BLaER1 (cell line): ENCODE measurements at regions not wholly inside any gene's neighbourhood (a gene's known extent, or its start where the extent isn't known, plus 50 kb on each side); places are given as distances from the start of the nearest gene placed in this dataset.

Experiments
- H3K27ac ChIP-seq: shearing (Covaris generic); formaldehyde crosslinking; 2 replicates; pipeline ENCODE4 v1.8.1; 2022
- H3K27me3 ChIP-seq: shearing (Covaris generic); formaldehyde crosslinking; 2 replicates; pipeline ENCODE4 v1.8.1; 2022
- H3K36me3 ChIP-seq: shearing (Covaris generic); formaldehyde crosslinking; 2 replicates; pipeline ENCODE4 v1.8.1; 2022
- H3K4me1 ChIP-seq: shearing (Covaris generic); formaldehyde crosslinking; 2 replicates; pipeline ENCODE4 v1.8.1; 2022
- H3K4me2 ChIP-seq: shearing (Covaris generic); formaldehyde crosslinking; 2 replicates; pipeline ENCODE4 v1.8.1; 2022
- H3K4me3 ChIP-seq: shearing (Covaris generic); formaldehyde crosslinking; 2 replicates; pipeline ENCODE4 v1.8.1; 2022
- H3K9ac ChIP-seq: shearing (Covaris generic); formaldehyde crosslinking; 2 replicates; pipeline ENCODE4 v1.8.1; 2022
- H3K9me3 ChIP-seq: shearing (Covaris generic); formaldehyde crosslinking; 2 replicates; pipeline ENCODE4 v1.8.1; 2022
- H4K20me1 ChIP-seq: shearing (Covaris generic); formaldehyde crosslinking; 2 replicates; pipeline ENCODE4 v1.8.1; 2022
- Cebpa-rat ChIP-seq: shearing (Covaris generic); IDR thresholded peaks from 2 replicates; pipeline ENCODE4 v1.8.1; 2022

- no peaks in the 10 kb centered on the region for H3K36me3 ChIP-seq
- H3K4me3 ChIP-seq, result no peak overlapping the region
- no peak overlapping the region for H3K9ac ChIP-seq
- no peak overlapping the region for H3K4me2 ChIP-seq
- H3K9me3 ChIP-seq, result no peaks in the 10 kb centered on the region
- no peaks in the 10 kb centered on the region for H3K4me1 ChIP-seq
- no peaks in the 10 kb centered on the region for H4K20me1 ChIP-seq
- H3K27me3 ChIP-seq, result no peaks in the 10 kb centered on the region
- no peak for TF ChIP-seq Cebpa-rat
- no peak overlapping the region for H3K27ac ChIP-seq
These were observed 301.9 kb downstream of the ZEB2 start for GRCh38 chr2:144217853-144218633.

GRCh38 chr2:144215701-144216675, 303.9 kb downstream of the ZEB2 start:
- H3K4me1 ChIP-seq, result no peaks in the 10 kb centered on the region

DNA sequence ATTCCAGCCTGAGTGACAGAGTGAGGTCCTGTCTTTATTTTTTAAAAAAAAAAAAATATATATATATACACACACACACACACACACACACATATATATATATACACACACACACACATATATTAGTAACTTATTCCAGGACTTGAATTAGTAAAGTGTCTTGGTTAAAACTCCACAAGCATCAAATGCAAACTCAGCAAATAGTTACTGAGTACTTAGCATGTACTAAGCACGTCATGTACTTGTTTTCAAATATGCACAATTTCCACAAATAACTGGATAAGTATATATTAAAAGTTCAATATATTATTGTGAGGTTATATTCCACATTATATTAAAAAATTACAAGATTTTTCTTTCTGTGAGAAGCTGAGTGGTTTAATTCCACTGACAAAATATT, 304.7 kb downstream of the ZEB2 start:
- H3K4me2 ChIP-seq, result no peak overlapping the region
- no peaks in the 10 kb centered on the region for H3K4me1 ChIP-seq
- no peaks in the 10 kb centered on the region for H3K9me3 ChIP-seq
- no peak for TF ChIP-seq Cebpa-rat
- H3K36me3 ChIP-seq, result no peaks in the 10 kb centered on the region
- H3K27ac ChIP-seq, result no peak overlapping the region
- H3K27me3 ChIP-seq, result no peaks in the 10 kb centered on the region
- H3K4me3 ChIP-seq, result no peak overlapping the region
- no peak overlapping the region for H3K9ac ChIP-seq
- H4K20me1 ChIP-seq, result no peaks in the 10 kb centered on the region

More at GRCh38 chr2:144215701-144216675, 303.9 kb downstream of the ZEB2 start:
- Histone ChIP-seq H3K4me2 (no peak overlapping the region), H4K20me1 (no peaks in the 10 kb centered on the region), H3K9ac (no peak overlapping the region), H3K9me3 (no peaks in the 10 kb centered on the region), H3K27ac (no peak overlapping the region), H3K27me3 (no peaks in the 10 kb centered on the region), H3K36me3 (no peaks in the 10 kb centered on the region), H3K4me3 (no peak overlapping the region)
- no peak for TF ChIP-seq Cebpa-rat

DNA sequence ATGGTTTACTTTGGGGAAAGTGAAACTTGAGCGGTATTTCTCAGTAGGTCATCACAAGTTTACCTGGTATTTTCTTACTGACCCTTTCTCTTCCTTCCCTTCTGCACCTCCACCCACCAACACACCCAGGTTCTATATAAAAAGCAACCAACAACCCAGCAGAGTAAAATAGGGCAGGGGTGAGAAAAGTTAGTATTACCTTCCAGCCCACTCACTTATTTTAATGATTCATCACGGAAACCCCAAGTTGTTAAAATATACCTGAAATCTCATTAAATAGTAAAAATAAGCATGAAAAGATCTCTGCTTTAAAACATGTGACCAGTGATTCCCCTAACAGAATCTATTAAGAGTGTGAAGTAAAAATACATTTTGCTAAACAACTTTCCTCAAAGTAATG, 306.1 kb downstream of the ZEB2 start:
- Histone ChIP-seq H3K9ac (no peak overlapping the region), H3K36me3 (no peaks in the 10 kb centered on the region), H3K9me3 (no peaks in the 10 kb centered on the region), H3K4me1 (no peaks in the 10 kb centered on the region), H3K27ac (no peak overlapping the region), H3K4me3 (no peak overlapping the region), H4K20me1 (no peaks in the 10 kb centered on the region), H3K4me2 (no peak overlapping the region), H3K27me3 (no peaks in the 10 kb centered on the region)
- no peak for TF ChIP-seq Cebpa-rat

GRCh38 chr2:144211826-144212225, 308.1 kb downstream of the ZEB2 start:
- H3K27ac ChIP-seq, result no peak overlapping the region
- H3K4me1 ChIP-seq, result no peaks in the 10 kb centered on the region
- H3K4me3 ChIP-seq, result no peak overlapping the region
- no peaks in the 10 kb centered on the region for H3K27me3 ChIP-seq
- no peak overlapping the region for H3K4me2 ChIP-seq
- H3K9ac ChIP-seq, result no peak overlapping the region
- no peak for TF ChIP-seq Cebpa-rat
- H4K20me1 ChIP-seq, result no peaks in the 10 kb centered on the region
- H3K9me3 ChIP-seq, result no peaks in the 10 kb centered on the region
- peaks cover 7% of the 10 kb centered on the region for H3K36me3 ChIP-seq

DNA sequence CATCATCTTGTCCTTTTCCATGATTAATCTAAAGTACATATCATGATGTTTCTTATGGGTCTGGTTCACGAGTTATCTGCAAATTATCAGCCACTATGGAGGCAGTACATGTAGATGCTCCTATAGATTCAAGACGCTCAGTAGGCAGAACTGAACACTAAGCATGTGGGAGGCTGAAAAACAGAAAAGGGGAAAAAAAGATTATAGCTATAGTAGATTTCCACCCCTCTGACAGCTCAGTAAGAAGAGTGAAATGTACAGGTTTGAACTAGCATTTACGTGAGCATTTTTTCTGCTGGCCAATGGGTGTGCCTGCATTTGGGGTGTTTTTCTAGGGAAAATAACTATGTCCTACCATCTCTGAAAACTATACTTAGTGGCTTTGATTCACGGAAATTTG, 308.9 kb downstream of the ZEB2 start:
- H3K27me3 ChIP-seq, result no peaks in the 10 kb centered on the region
- H3K4me3 ChIP-seq, result no peak overlapping the region
- no peaks in the 10 kb centered on the region for H4K20me1 ChIP-seq
- no peaks in the 10 kb centered on the region for H3K9me3 ChIP-seq
- H3K4me2 ChIP-seq, result no peak overlapping the region
- no peak overlapping the region for H3K9ac ChIP-seq
- no peaks in the 10 kb centered on the region for H3K4me1 ChIP-seq
- H3K27ac ChIP-seq, result no peak overlapping the region
- H3K36me3 ChIP-seq, result peaks cover 7% of the 10 kb centered on the region
- TF ChIP-seq Cebpa-rat, result no peak

DNA sequence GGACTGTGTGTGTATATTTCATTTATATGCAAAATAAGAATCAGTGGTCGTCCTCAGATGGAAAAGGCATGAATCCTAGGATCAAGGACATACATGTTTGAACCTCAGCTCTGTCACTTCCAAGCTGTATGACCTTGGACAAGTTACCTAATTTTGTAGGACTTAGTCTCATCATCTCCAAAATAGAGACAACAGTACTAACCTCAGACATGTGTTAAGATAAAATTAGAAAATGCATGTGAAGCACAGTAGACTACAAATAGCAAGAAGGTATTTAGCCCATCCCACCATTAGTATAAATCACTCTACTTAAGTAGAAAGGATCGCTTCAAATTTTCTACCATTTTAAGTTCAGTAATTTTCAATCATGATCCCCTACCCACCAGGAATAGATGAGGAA, 309.8 kb downstream of the ZEB2 start:
- no peak overlapping the region for H3K9ac ChIP-seq
- H3K27ac ChIP-seq, result no peak overlapping the region
- H3K4me3 ChIP-seq, result no peak overlapping the region
- no peaks in the 10 kb centered on the region for H3K9me3 ChIP-seq
- TF ChIP-seq Cebpa-rat, result no peak
- no peaks in the 10 kb centered on the region for H3K4me1 ChIP-seq
- H3K4me2 ChIP-seq, result no peak overlapping the region
- H3K36me3 ChIP-seq, result peaks cover 7% of the 10 kb centered on the region
- H4K20me1 ChIP-seq, result no peaks in the 10 kb centered on the region
- H3K27me3 ChIP-seq, result no peaks in the 10 kb centered on the region

GRCh38 chr2:144208924-144209323, 311.0 kb downstream of the ZEB2 start:
- Histone ChIP-seq H3K4me1 (no peaks in the 10 kb centered on the region), H3K27ac (no peak overlapping the region), H3K9ac (no peak overlapping the region), H4K20me1 (no peaks in the 10 kb centered on the region), H3K4me2 (no peak overlapping the region), H3K27me3 (no peaks in the 10 kb centered on the region), H3K4me3 (no peak overlapping the region), H3K36me3 (peaks cover 7% of the 10 kb centered on the region), H3K9me3 (peaks cover 4% of the 10 kb centered on the region; the same call in 1 of the 2 replicates)
- TF ChIP-seq Cebpa-rat, result no peak

GRCh38 chr2:144206019-144206418, 313.9 kb downstream of the ZEB2 start:
- Histone ChIP-seq H3K4me2 (no peak overlapping the region), H3K4me1 (no peaks in the 10 kb centered on the region), H3K27ac (no peak overlapping the region), H3K27me3 (no peaks in the 10 kb centered on the region), H3K9me3 (peaks cover 4% of the 10 kb centered on the region; the same call in 1 of the 2 replicates), H3K9ac (no peak overlapping the region), H3K4me3 (no peak overlapping the region), H3K36me3 (peaks cover 7% of the 10 kb centered on the region), H4K20me1 (no peaks in the 10 kb centered on the region)
- TF ChIP-seq Cebpa-rat, result no peak
